NCI-H748 treated with DMSO at 0.1 percent for 48 hours (cell line): ENCODE measurements at regions not wholly inside any gene's neighbourhood (a gene's known extent, or its start where the extent isn't known, plus 50 kb on each side); places are given as distances from the start of the nearest gene placed in this dataset.
"Not testable (repeated sequence)": the region's sequence is repeated elsewhere in the genome, so short reads cannot be mapped to it uniquely, and the experiment has no call there.

ENCODE experiments used
- DNase-seq: peaks from one replicate; lab custom pipeline; 2025; lab: John Stamatoyannopoulos, UW

DNA sequence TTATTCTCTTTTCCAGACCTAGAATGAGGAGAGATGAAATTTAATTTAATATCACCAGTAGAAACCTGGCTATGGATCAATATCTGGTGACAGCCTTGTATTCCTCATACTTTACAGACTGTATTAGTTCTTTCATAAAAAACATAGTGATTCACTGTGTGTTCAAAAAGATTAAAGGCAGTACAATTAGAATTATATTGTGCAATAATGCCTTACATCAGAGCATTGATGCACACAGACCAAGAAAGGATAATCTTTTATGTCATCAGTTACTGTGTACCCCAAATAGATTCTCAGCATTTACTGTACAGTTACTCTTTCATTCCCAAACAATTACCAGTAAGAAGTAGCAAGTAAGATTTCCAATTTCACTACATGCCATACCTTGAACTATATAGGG is 260.5 kb upstream of the ANXA10 start:
- DNase-seq = no peak

- DNase-seq = no peak
Observed at GRCh38 chr4:167838686-167839085, 253.7 kb upstream of the ANXA10 start.

DNA sequence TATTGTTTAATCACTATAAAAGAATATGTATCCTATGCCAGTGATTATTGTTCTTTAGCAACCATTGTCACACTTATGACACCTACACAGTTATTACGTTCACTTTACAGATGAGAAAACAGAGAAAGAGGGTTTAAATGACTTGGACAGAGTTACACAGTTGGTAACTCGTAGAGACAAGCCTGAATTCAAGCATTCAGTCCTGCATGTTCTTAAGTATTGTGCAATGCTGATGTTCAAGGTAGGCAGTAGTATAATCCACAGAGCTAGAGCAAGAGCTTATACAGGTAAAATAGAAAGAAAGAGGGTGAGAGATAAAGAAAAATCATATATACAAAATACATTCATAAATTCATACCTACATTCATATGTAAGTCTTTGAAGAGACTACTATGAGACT is 249.8 kb upstream of the ANXA10 start:
- DNase-seq = no peak

- no peak for DNase-seq
Observed at GRCh38 chr4:167854881-167855280, 237.5 kb upstream of the ANXA10 start.

- not testable (repeated sequence) for DNase-seq
Observed at GRCh38 chr4:167858127-167858526, 234.2 kb upstream of the ANXA10 start.

GRCh38 chr4:167867191-167867590 is 225.1 kb upstream of the ANXA10 start:
- DNase-seq = no peak

GRCh38 chr4:167868163-167868562 is 224.2 kb upstream of the ANXA10 start:
- DNase-seq = no peak

DNA sequence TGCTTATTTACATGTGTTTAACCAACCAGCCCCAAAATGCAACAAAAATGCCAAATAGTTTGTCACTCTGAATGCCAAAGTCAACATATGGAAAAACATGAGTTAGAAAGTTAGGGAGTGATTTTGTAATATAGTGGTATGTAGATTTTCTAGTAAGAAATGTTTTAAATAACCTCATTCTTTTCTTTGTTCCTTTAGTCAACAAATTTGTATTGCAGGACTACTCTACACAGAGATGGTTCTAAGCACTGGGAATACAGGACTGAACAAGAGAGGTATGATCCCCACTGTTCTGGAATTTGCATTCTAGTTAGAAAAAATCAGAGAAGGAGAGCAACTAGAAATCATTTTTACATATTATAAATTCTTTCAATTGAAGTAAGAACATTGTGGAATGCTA is 218.8 kb upstream of the ANXA10 start:
- no peak for DNase-seq

GRCh38 chr4:167876091-167876490 is 216.2 kb upstream of the ANXA10 start:
- not testable (repeated sequence) for DNase-seq

GRCh38 chr4:167877826-167878225 is 214.5 kb upstream of the ANXA10 start:
- DNase-seq = not testable (repeated sequence)

GRCh38 chr4:167883266-167883665 is 209.1 kb upstream of the ANXA10 start:
- no peak for DNase-seq

DNA sequence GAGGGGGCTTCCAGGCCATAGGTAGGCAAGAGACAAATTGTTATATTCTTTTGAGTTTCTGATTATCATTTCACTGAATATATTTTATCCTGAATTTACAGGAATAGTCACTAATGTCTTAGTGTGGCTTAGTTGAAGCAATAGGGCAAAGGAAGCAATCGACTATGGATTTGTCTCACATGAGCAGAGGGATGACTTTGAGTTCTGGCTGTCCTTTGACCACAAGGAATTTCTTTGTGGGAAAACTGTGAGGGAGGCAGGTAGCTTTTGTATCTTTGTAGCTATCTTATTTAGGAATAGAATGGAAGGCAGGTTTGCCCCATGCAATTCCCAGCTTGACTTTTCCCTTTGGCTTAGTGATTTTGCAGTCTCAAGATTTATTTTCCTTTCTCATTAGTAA is 207.3 kb upstream of the ANXA10 start:
- DNase-seq = no peak

DNA sequence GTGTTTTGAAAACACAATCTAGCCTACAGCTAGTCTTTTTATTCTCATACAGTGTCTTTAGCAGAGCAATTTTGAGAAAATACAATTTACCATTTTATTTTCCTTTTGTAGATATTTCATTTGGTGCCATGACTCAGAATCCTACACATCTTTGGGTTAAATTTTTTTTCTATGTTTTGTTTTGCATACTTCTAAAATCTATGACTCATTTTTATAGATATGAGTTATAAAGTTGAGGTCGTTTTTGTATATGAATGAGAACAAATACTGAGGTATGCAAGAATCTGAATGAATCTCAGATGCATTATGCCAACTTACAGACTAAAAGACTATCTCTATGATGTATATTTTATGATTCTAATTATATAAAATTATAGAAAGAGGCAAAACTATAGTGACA is 206.5 kb upstream of the ANXA10 start:
- DNase-seq = no peak

DNA sequence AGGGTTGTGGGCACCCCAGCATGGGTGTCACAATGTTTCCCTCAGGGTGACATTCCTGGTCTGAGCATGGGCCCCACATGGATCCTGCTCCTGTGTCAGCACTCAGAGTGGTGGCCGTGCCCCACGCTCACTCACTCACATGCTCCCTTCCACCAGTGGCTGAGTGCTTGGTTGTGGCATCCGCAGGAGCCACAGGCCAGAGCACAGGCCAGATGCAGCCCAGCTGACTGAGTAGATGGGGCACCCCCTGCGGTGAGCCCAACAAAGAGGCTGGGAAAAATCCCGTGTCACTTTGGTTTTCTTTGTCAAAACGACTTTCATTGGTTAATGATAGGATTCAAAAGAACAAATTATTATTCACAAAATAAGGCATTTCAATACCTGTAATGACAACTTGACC is 204.6 kb upstream of the ANXA10 start:
- DNase-seq = no peak

- no peak for DNase-seq
Observed at GRCh38 chr4:167890226-167890625, 202.1 kb upstream of the ANXA10 start.

- DNase-seq = no peak
Observed at GRCh38 chr4:167893531-167893930, 198.8 kb upstream of the ANXA10 start.

DNA sequence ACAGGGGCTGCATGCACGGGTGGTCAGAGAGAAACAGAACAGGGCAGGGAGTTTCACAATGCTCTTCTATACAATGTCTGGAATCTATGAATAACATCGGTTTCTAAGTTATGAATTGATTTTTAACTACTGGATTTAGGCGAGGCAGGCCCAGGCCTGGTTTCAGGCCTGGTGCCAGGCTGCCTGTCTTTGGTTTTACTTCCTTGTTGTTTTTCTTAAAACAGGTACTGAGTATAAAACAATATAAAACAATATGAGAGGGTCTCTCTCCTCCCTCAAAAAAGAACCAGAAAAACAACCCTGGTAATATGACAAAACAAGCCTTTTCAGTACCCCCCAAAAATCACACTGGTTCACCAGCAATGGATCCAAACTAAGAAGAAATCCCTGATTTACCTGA is 196.1 kb upstream of the ANXA10 start:
- DNase-seq = not testable (repeated sequence)

DNA sequence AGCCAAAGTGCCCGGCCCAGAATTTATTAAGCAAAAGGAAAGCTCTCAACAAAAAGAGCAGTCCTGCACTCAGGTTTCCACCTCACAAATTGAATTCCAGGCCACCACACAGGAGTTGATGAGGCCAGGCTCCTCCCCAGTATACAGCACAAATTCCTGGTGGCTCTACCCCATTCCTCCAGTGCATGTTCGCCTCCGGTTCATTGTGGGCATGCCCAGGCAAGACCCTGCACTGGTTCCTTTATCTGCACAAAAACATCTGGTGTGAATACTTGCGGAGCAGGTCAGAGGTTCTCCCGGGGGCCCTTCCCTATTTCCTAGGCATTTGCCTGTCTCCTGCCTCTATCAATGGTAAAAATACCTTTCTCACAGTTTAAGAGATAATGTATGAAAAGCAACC is 195.2 kb upstream of the ANXA10 start:
- no peak for DNase-seq

DNA sequence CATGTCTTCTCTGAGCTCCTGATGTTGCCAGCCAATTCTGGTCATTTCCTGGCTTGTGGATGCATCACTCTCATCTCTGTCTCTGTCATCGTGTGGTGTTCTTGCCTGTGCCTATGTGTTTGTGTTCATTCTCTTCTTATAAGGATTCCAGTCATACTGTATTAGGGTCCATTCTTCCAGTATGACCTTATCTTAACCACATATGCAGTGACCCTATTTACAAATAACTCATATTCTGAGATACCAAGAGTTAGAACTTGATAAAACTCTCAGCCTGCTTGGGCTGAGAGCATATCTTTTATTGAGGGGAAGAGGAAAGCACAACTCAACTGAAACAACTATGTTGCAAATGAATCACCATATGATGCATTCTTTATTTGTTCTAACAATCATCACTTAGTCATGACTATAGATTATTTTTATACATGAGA is 189.0 kb upstream of the ANXA10 start:
- DNase-seq = no peak

GRCh38 chr4:167906851-167907250 is 185.5 kb upstream of the ANXA10 start:
- DNase-seq = no peak

- no peak for DNase-seq
Observed at GRCh38 chr4:167908816-167909215, 183.5 kb upstream of the ANXA10 start.

DNA sequence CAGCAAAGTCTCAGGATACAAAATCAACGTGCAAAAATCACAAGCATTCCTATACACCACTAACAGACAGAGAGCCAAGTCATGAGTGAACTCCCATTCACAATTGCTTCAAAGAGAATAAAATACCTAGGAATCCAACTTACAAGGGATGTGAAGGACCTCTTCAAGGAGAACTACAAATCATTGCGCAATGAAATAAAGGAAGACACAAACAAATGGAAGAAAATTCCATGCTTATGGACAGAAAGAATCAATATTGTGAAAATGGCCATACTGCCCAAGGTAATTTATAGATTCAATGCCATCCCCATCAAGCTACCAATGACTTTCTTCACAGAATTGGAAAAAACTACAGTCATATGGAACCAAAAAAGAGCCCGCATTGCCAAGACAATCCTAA is 179.8 kb upstream of the ANXA10 start:
- DNase-seq = not testable (repeated sequence)

- no peak for DNase-seq
Observed at GRCh38 chr4:167918077-167918476, 174.3 kb upstream of the ANXA10 start.

DNA sequence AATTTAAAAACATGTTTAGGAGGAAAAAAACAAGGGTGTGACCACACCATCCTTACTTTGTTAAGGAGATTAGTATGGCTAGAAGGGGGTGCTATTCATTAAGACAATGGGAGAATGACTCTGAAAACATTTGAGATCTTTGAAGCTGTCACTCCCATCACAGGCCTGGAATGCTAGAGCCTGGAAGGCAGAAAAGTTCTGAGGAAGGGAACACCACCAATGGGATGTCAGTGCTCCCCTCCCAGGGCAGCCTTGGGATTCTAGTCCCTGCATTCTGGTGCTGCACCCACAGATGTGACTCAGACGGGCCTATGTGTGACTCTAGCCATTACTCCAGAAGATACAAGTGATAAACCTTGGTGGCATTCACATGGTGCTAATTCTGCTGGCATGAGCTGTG is 162.2 kb upstream of the ANXA10 start:
- DNase-seq = no peak

- no peak for DNase-seq
Observed at GRCh38 chr4:167934216-167934615, 158.1 kb upstream of the ANXA10 start.
